ENCODE measurements at regions not wholly inside any gene's neighbourhood (a gene's known extent, or its start where the extent isn't known, plus 50 kb on each side); places are given as distances from the start of the nearest gene placed in this dataset.
"Not testable (repeated sequence)": the region's sequence is repeated elsewhere in the genome, so short reads cannot be mapped to it uniquely, and the experiment has no call there.

DNA sequence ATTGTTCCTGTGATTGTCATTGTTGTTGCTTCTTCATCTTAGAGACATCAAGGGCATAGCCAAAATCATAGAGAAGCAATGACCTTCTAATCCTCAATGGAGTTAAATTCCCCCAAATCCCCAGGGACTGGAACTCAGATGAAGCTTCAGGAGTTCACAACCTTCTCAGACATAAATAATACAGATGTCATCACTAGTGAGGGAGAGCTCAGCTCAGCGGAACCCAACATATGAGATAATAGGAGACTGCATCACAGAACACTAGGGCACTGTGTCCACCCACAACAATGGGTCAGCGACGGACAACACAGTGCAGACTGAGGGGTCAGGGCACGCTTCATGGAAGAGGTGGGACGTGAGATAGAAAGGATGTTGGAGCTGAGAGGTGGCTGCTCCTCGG is 1290.4 kb upstream of the TMEM132C start:
- Histone ChIP-seq H3K9me2 (ENCODE audit: insufficient read depth, low read length) (no peaks in the 10 kb centered on the region), H4K20me1 (ENCODE audit: insufficient read depth) (no peaks in the 10 kb centered on the region), H3K4me3 (ENCODE audit: low read length) (no peak overlapping the region), H3K4me2 (ENCODE audit: low read length) (no peak overlapping the region), H3K79me2 (replicated peaks; ENCODE audit: insufficient read depth, low read length) (no peaks in the 10 kb centered on the region), H3K36me3 (ENCODE audit: insufficient read depth, low read length) (no peaks in the 10 kb centered on the region), H3F3A (ENCODE audit: insufficient read depth, low read length, poor library complexity, severe bottlenecking) (no peaks in the 10 kb centered on the region), H3K9ac (ENCODE audit: low read length) (no peak overlapping the region), H3K9me3 (ENCODE audit: low read length) (no peaks in the 10 kb centered on the region), H2AFZ (ENCODE audit: low read depth, low read length) (no peak overlapping the region), H3K27ac (ENCODE audit: low read length) (no peak overlapping the region), H3K27me3 (ENCODE audit: insufficient read depth, low read depth, low read length) (no peaks in the 10 kb centered on the region)
- TF ChIP-seq REST (IDR thresholded peaks at IDR 0.05; ENCODE audit: borderline replicate concordance) (no peak), MXI1 (conservative IDR thresholded peaks at IDR 0.05; ENCODE audit: poor library complexity, severe bottlenecking) (no peak), SMC3 (conservative IDR thresholded peaks at IDR 0.05; ENCODE audit: poor library complexity) (no peak), EP300 (conservative IDR thresholded peaks at IDR 0.05; ENCODE audit: poor library complexity, severe bottlenecking) (no peak), POLR2AphosphoS5 (IDR thresholded peaks at IDR 0.05) (no peak), TAF1 (IDR thresholded peaks at IDR 0.05; ENCODE audit: low read depth) (no peak)
- TF ChIP-seq, protein P1, sequence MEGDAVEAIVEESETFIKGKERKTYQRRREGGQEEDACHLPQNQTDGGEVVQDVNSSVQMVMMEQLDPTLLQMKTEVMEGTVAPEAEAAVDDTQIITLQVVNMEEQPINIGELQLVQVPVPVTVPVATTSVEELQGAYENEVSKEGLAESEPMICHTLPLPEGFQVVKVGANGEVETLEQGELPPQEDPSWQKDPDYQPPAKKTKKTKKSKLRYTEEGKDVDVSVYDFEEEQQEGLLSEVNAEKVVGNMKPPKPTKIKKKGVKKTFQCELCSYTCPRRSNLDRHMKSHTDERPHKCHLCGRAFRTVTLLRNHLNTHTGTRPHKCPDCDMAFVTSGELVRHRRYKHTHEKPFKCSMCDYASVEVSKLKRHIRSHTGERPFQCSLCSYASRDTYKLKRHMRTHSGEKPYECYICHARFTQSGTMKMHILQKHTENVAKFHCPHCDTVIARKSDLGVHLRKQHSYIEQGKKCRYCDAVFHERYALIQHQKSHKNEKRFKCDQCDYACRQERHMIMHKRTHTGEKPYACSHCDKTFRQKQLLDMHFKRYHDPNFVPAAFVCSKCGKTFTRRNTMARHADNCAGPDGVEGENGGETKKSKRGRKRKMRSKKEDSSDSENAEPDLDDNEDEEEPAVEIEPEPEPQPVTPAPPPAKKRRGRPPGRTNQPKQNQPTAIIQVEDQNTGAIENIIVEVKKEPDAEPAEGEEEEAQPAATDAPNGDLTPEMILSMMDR (IDR thresholded peaks at IDR 0.05; ENCODE audit: poor library complexity, severe bottlenecking) = no peak

GRCh38 chr12:126979564-126979963 is 1287.4 kb upstream of the TMEM132C start:
- H3F3A ChIP-seq (ENCODE audit: insufficient read depth, low read length, poor library complexity, severe bottlenecking); H3K4me3 ChIP-seq (ENCODE audit: low read length); H3K79me2 ChIP-seq (replicated peaks; ENCODE audit: insufficient read depth, low read length); H3K36me3 ChIP-seq (ENCODE audit: insufficient read depth, low read length); H3K9ac ChIP-seq (ENCODE audit: low read length); H3K9me3 ChIP-seq (ENCODE audit: low read length); H3K27me3 ChIP-seq (ENCODE audit: insufficient read depth, low read depth, low read length); H3K9me2 ChIP-seq (ENCODE audit: insufficient read depth, low read length); H3K27ac ChIP-seq (ENCODE audit: low read length); H2AFZ ChIP-seq (ENCODE audit: low read depth, low read length); H4K20me1 ChIP-seq (ENCODE audit: insufficient read depth); H3K4me2 ChIP-seq (ENCODE audit: low read length): not testable (repeated sequence)

DNA sequence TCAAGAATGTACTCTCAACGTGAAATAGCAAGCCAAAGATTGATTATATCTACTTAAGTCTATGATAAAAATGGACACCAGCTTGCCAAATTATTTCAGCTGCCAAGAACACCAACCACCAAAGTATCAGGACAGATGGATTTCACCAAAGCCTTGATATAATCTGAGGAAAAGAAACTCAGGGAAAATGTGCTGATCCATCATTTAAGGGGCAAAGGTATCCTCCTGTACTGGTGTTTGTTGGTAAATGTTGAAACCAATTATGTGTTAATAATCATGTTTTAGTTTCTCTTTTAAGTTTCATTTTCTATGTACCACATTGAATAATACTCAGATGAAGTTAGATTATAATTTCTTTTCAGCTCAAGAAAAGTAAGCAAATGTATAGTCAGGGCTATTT is 1284.3 kb upstream of the TMEM132C start:
- TF ChIP-seq EZH2 (IDR thresholded peaks at IDR 0.05; ENCODE audit: borderline replicate concordance, insufficient read depth, low read length, poor library complexity, severe bottlenecking) (no peak), MXI1 (conservative IDR thresholded peaks at IDR 0.05; ENCODE audit: poor library complexity, severe bottlenecking) (no peak), TAF1 (IDR thresholded peaks at IDR 0.05; ENCODE audit: low read depth) (no peak), POLR2AphosphoS5 (IDR thresholded peaks at IDR 0.05) (no peak)
- TF ChIP-seq, protein P1 (IDR thresholded peaks at IDR 0.05; ENCODE audit: poor library complexity, severe bottlenecking) = no peak
- H3K27me3 ChIP-seq (ENCODE audit: insufficient read depth, low read depth, low read length) = no peaks in the 10 kb centered on the region
- H3K79me2 ChIP-seq (replicated peaks; ENCODE audit: insufficient read depth, low read length) = no peaks in the 10 kb centered on the region
- H3K4me3 ChIP-seq (ENCODE audit: low read length) = no peak overlapping the region
- H3K4me2 ChIP-seq (ENCODE audit: low read length) = no peak overlapping the region
- no peak overlapping the region for H3K27ac ChIP-seq (ENCODE audit: low read length)
- H2AFZ ChIP-seq (ENCODE audit: low read depth, low read length) = no peak overlapping the region
- H3K36me3 ChIP-seq (ENCODE audit: insufficient read depth, low read length) = no peaks in the 10 kb centered on the region
- no peaks in the 10 kb centered on the region for H3F3A ChIP-seq (ENCODE audit: insufficient read depth, low read length, poor library complexity, severe bottlenecking)
- H3K9me3 ChIP-seq (ENCODE audit: low read length) = no peaks in the 10 kb centered on the region
- no peak overlapping the region for H3K9ac ChIP-seq (ENCODE audit: low read length)
- no peaks in the 10 kb centered on the region for H3K9me2 ChIP-seq (ENCODE audit: insufficient read depth, low read length)
- H4K20me1 ChIP-seq (ENCODE audit: insufficient read depth) = no peaks in the 10 kb centered on the region

- not testable (repeated sequence) for H3K36me3 ChIP-seq (ENCODE audit: insufficient read depth, low read length); H2AFZ ChIP-seq (ENCODE audit: low read depth, low read length); H3K27me3 ChIP-seq (ENCODE audit: insufficient read depth, low read depth, low read length); H4K20me1 ChIP-seq (ENCODE audit: insufficient read depth); H3K4me3 ChIP-seq (ENCODE audit: low read length); H3K27ac ChIP-seq (ENCODE audit: low read length); H3K4me2 ChIP-seq (ENCODE audit: low read length); H3F3A ChIP-seq (ENCODE audit: insufficient read depth, low read length, poor library complexity, severe bottlenecking); H3K9me3 ChIP-seq (ENCODE audit: low read length); H3K79me2 ChIP-seq (replicated peaks; ENCODE audit: insufficient read depth, low read length); H3K9me2 ChIP-seq (ENCODE audit: insufficient read depth, low read length); H3K9ac ChIP-seq (ENCODE audit: low read length)
These were observed 1283.2 kb upstream of the TMEM132C start for GRCh38 chr12:126983735-126984134.

- H3K4me2 ChIP-seq (ENCODE audit: low read length); H3K9me3 ChIP-seq (ENCODE audit: low read length); H3K27ac ChIP-seq (ENCODE audit: low read length); H3K9ac ChIP-seq (ENCODE audit: low read length); H3F3A ChIP-seq (ENCODE audit: insufficient read depth, low read length, poor library complexity, severe bottlenecking); H2AFZ ChIP-seq (ENCODE audit: low read depth, low read length); H3K4me3 ChIP-seq (ENCODE audit: low read length); H3K36me3 ChIP-seq (ENCODE audit: insufficient read depth, low read length); H4K20me1 ChIP-seq (ENCODE audit: insufficient read depth); H3K9me2 ChIP-seq (ENCODE audit: insufficient read depth, low read length); H3K79me2 ChIP-seq (replicated peaks; ENCODE audit: insufficient read depth, low read length); H3K27me3 ChIP-seq (ENCODE audit: insufficient read depth, low read depth, low read length): not testable (repeated sequence)
These were observed 1281.3 kb upstream of the TMEM132C start for GRCh38 chr12:126985663-126986062.
